ENCODE measurements at regions not wholly inside any gene's neighbourhood (a gene's known extent, or its start where the extent isn't known, plus 50 kb on each side); places are given as distances from the start of the nearest gene placed in this dataset.
A peak's percentile ranks its signal among the peaks of the same experiment; 100 is the strongest.

DNA sequence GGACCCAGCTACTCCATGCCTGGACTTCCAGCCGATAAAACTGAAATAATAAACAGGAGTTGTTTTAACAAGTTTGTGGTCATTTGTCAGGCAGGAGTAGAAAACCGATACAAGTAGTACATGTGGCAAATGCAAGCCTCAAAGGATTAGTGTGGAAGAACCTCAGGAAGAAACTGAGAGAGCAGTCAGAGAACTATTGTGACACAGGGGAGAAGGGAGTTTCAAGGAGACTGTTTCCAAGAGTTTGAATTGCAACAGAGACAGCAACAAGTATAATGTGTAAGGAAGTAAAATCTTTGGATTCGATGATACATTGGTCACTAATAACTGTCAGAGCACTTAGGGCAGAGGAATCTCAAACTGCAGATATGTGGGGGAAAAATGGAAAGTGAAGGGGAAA, 450.6 kb upstream of the ARHGEF26 start:
- DNase-seq = peak in 1 of 2 donors; percentile 26

DNA sequence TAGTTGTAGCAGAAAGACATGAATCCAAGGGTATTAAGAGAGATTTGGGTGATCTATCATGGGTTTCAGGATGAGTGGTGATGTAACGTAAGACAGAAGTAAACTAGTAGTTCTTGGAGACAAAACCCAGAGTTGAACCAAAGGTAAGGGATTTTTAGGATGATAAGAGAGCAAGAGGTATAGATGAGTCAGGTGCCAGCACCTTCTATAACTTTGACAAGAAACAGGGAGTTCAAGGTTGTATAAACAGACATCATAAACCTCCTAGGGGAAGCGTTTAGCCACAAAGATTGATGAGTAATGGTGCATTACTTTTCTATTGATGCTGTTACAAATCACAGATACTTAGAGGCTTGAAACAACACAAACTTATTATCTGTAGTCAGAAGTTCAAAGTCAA, 447.3 kb upstream of the ARHGEF26 start:
- DNase-seq = no peak

DNA sequence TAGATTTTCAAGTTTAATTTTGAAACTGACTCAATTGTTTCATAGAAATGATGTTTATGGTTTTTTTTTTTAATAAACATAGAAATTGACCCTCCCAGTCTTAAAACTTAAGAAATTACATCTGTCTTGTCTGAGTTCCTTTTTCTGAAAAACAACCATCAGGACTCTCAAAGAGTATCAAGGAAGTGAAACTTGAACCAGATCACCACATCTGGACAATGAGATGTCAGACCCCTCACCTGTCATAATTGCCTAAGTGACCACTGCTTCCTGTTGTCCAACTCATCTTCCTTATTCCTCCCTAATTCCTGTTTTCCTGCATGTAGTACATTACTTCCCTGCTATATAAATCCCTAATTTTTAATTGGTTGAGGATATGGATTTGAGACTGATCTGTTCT, 441.5 kb upstream of the ARHGEF26 start:
- peak; percentile 33 to 51 for DNase-seq

DNA sequence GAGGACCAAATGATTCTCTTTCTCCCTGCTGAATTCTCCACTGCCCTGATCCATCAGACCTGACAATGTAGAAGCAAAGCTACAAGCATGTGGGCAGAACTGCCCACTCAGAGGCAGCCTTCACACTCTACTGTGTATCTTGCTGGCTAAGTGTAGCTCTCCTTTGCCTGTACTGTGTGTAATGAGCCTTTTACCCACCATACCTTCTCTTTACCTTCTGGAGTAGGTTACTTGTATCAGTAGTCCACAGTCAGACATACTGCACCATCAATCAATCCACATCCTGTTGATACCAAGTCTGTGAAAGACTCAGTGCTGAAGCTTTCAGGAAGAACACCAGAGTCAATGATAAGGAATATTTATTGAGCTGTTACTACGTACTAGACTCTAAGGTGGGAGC, 440.7 kb upstream of the ARHGEF26 start:
- no peak for DNase-seq

DNA sequence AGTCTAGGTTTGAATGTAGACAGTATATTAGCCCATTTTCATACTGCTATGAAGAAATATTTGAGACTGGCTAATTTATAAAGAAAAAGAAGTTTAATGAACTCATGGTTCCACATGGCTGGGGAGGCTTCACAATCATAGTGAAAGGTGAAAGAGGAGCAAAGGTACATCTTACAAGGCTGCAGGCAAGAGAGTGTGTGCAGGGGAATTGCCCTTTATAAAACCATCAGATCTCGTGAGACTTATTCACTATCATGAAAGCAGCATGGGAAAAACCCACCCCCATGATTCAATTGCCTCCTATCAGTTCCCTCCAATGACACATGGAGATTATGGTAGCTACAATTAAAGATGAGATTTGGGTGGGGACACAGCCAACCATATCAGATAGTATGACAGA, 440.1 kb upstream of the ARHGEF26 start:
- no peak for DNase-seq

DNA sequence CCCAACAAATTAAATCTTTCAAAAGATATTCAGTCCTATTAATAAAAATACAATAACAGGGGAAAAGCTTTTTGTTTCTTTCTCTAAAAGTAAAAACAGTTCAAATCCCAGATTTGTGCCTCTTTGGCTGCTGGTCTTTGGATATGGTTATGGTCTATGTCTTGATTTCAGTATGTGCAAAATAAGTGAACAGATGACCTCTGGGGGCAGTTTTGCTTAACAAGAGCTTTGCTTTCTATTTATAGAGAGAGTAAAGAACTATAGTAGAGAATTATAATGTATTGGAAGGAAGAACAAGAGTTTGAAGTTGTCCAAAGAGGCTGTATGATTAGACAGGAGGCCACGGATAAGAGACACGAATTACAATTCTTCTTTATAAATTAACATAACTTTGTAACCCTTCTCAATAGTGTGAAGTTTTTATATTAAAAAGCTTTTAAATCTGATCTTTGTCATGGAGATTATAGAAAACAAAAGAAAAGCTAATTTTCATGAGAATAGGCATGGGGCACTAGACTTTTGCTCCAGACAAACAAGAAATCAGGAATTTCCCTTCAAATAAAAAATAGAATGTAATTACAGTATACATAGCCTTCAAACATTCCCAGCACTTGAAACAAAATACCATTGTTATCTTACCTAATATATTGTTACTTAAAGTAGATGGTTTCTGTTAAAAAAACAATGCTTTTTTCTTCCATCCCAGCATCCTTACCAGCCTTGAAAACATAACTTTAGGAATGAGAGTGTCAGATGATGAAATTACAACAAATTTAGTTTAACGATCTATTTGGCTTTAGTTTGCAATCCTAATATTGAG, 432.7 kb upstream of the ARHGEF26 start:
- DNase-seq = no peak

GRCh38 chr3:153693207-153693606, 428.0 kb upstream of the ARHGEF26 start:
- no peak for DNase-seq

GRCh38 chr3:153702106-153702505, 419.1 kb upstream of the ARHGEF26 start:
- no peak for DNase-seq

GRCh38 chr3:153704115-153704514, 417.1 kb upstream of the ARHGEF26 start:
- no peak for DNase-seq

- DNase-seq = no peak
Measured at GRCh38 chr3:153706706-153707105, 414.5 kb upstream of the ARHGEF26 start.

DNA sequence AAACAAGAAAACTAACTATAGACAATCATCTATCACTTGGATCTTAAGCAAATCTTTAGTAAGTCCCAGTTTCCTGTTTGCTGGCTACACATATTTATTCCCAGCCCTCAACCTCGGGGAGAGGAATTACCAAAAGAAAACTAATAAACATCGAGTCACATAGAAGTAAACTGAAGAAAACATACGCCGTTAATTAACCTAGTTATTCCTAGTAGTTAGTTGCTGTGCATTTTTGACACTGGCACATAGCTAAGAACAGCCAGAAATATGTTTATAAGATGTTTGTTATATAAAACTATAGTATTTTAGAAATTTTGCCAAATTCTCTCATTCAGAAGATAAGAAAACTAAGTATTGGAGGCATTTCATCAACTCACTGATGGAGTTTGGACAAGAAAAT, 407.2 kb upstream of the ARHGEF26 start:
- DNase-seq = no peak

DNA sequence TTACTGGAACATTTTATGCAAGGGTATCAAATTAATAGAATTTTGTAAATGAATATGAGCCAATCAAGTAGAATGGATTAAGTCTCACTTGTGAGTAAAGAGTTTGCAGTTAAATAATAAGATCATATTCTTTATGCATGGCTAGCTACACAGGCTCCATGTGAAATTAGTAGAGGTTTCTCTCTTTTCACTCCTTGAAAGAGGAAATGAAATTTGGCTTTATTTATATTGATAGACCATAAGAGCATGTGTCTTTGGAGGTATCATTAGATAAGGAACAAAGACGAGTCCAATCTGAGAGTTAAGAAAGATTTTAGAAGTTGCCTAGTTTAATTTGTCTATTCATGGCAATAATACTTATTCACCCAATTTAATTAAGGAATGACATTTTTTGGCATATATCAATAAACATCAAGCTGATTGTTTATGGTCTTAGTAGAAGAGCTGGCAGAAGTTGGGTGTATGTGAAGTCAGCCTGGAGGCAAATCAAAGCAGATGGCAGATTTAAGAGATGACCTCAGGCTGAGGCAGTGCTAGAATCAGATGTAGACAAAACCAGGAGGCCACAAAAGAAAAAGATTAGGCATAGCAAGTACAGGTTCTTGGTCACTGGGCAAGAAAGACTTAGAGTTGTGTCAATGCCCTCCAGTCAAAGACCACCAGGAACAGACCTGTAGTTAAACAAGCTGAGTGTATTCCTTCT, 406.5 kb upstream of the ARHGEF26 start:
- no peak for DNase-seq

DNA sequence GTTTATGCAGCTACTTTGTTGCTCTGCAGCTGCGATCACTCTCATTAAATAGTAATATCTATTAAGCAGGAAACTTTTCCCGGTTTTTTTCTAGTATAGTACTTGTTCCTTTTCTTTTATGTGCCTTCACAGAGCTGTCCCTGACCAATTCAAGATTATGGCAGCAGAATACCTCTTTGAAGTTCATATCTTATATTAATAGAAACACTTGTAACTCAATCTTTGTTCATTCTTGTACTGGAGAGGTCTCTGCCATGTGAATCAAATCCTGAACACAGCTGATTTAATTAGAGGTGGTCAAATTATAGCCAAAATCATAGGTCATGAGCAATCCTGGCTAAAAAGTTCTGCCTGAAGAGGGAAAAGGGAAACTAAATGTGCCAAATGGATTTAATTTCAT, 399.0 kb upstream of the ARHGEF26 start:
- DNase-seq = no peak

GRCh38 chr3:153731071-153731470, 390.1 kb upstream of the ARHGEF26 start:
- no peak for DNase-seq

DNA sequence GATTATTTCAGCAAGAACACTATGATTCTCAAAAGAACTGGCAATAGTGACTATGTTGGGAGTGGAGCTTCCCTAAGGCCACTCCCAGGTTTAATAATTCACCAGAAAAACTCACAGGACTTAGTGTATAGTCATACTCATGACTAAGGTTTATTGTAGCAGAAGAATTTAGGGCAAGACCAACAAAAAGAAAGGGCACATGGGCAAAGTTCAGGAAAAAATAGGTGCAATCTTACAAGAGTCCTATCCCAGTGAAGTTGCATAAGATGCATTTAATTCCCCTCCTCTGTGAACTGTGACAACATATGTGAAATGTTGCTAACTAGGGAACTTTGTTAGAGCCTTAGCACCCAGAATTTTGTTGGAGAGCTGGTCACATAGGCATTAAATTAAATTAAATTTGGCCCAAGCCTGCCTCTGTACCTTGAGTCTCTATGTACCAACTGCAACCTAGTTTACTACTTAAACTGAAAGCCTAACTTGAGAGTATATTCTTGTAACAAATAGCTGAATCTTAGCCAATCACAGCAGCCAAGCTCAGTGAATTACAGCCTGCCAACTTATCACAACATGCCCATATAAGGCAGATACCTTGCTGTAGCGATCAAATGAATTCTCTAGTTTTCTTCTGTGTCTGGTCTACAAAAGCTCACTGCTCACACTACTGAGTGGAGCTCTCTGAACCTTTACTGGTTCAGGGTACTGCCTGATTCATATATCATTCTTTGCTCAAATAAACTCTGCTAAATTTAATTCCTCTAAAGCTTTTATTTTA, 386.2 kb upstream of the ARHGEF26 start:
- DNase-seq = no peak

DNA sequence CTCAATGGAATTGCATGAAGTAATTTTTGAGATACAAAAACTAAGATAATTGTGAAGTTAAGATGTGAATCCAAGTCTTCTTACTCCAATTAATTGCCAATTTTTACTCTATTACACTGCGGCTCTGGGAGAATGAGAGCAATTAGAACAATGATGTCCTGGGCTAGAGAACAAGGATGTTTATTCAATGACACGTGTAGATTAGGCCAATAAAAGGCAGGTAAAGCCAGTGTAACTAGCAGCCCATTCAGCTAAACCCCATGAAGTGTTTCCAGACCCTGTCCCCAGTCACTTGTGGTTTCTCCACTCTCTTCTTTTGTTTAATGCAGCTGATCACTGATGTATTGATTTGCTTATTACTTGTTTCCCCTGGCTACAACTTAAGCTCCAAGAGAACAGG, 381.1 kb upstream of the ARHGEF26 start:
- DNase-seq = no peak

- no peak for DNase-seq
Measured at GRCh38 chr3:153744889-153745288, 376.3 kb upstream of the ARHGEF26 start.

GRCh38 chr3:153746211-153746610, 375.0 kb upstream of the ARHGEF26 start:
- DNase-seq = no peak

DNA sequence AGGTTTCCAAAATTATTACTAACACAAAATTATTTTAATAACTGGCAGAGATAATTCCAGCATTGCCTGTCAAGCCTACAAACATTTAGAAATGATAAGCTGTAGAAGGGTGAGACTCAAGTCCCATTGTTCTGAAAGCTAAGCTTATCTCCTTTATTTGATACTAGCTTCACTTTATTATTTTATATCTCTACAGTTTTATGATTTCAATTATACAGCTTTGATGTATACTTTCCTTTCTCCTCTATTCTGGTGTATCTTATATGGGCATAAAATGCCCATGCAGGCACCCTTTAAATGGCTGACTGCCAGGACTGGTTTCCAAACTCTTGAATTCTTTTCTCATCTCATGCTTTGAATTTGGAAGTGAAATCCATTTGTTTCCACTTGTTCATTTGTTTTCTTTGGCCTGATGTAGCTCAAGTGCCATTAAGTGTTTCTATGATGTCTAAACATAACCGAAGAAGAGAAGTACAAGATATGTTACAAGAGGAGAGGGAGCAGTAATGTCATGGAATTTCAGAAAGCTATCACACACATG, 372.1 kb upstream of the ARHGEF26 start:
- no peak for DNase-seq

DNA sequence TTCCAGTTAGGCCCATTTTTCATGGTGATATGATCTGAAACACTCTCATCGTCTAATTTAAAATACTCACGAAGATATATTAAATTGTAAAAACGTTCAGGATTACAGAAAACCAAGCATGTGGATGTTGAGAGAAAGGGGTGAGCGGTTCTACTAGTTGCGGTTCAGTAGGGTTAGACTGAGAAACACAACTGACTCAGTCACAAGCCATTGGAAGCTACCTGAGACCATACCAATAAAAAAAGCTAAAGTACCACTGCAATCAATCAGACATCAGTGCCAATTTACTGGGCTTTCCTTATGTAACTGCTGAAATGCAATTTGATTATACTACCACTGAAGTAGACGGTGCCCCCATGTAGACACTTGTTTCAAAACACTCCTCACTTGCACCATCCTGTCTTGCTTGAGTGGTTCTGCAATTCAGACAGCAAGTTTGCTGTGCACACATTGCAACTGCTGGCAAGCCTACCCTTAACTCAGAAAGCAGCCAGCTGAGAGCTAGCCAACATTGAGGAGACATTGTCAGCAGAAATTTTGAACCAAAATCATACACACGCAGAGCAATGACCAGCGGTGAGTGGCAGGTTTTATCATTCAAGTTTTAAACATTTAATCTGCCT, 368.7 kb upstream of the ARHGEF26 start:
- DNase-seq = no peak

DNA sequence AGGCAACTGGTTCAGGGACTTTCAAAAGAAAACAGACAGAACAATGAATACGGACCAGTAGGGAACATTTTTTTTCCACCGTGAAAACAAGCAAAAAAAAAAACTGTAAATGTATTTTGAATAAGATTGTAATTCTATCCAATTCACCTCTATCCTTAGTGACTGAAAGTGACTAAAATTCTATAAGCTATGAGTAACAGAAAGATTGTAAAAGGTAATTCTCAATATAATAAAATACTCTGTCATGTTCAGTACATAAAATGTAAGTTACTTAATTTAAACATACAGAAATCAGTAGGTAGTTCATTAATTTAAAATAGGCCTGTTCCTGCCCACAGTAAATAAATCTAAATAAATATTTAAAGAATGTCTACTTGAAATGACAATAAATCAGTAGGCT, 368.2 kb upstream of the ARHGEF26 start:
- DNase-seq = no peak

DNA sequence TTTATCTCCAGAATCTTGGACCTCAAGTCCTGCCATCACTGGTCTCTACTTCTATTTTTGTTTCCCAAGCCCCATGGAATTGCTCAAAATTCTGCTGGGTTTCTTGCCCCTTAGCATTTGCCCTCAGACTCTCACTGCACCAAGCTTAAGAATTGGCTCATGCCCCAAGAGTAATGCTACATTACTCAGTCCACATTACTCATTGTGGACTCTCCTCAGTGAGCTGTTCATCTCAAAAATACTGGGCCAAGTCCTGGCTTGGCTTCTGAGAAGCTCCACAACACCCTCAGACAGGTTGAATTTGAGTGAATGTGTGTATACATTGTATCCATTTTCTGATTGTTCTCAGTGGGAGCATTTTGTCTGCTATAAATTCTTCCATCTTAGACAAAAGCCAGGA, 364.4 kb upstream of the ARHGEF26 start:
- DNase-seq = no peak

- no peak for DNase-seq
Measured at GRCh38 chr3:153757839-153758238, 363.4 kb upstream of the ARHGEF26 start.

All from inflammatory macrophage treated with lipopolysaccharide for 1 hour (primary cell).